GM20000 (cell line): ENCODE measurements at regions not wholly inside any gene's neighbourhood (a gene's known extent, or its start where the extent isn't known, plus 50 kb on each side); places are given as distances from the start of the nearest gene placed in this dataset.

ENCODE experiments used
- DNase-seq: peaks from one replicate; pipeline ENCODE4 v3.0.0; 2012; ENCODE audit warnings: low spot score
- CTCF ChIP-seq: IDR thresholded peaks from 2 replicates; pipeline ENCODE4 v1.5.1; 2012; ENCODE audit warnings: mild to moderate bottlenecking, control low read depth; ENCODE audit errors: extremely low read depth, missing control alignments

GRCh38 chrX:16312761-16313623 is 145.7 kb downstream of the MAGEB17 start:
- no peak for DNase-seq
- no peak for TF ChIP-seq CTCF

- no peak for DNase-seq
- no peak for TF ChIP-seq CTCF
Observed at GRCh38 chrX:16316331-16316730, 149.1 kb downstream of the MAGEB17 start.

GRCh38 chrX:16319929-16320328 is 152.6 kb downstream of the MAGEB17 start:
- no peak for TF ChIP-seq CTCF
- no peak for DNase-seq

- TF ChIP-seq CTCF = no peak
- DNase-seq = no peak
Observed at GRCh38 chrX:16320765-16321355, 153.6 kb downstream of the MAGEB17 start.

GRCh38 chrX:16333453-16333852 is 166.2 kb downstream of the MAGEB17 start:
- no peak for DNase-seq
- no peak for TF ChIP-seq CTCF

GRCh38 chrX:16335181-16335580 is 167.9 kb downstream of the MAGEB17 start:
- TF ChIP-seq CTCF = no peak
- DNase-seq = no peak

GRCh38 chrX:16347968-16348670 is 180.8 kb downstream of the MAGEB17 start:
- no peak for TF ChIP-seq CTCF
- DNase-seq = no peak
